Hepatocyte (in vitro differentiated cells): ENCODE measurements at regions not wholly inside any gene's neighbourhood (a gene's known extent, or its start where the extent isn't known, plus 50 kb on each side); places are given as distances from the start of the nearest gene placed in this dataset.
A peak's percentile ranks its signal among the peaks of the same experiment; 100 is the strongest.

Experiments used
- DNase-seq: peaks from one replicate; pipeline ENCODE4 v3.0.0-alpha.2; 2016; ENCODE audit warnings: low spot score
- H2AFZ ChIP-seq: fragments of 200-600 bp; sonication (generic); 2 replicates; pipeline ENCODE4 v1.6.0; 2016; ENCODE audit warnings: antibody characterized with exemption, mild to moderate bottlenecking
- H3K27ac ChIP-seq: fragments of 200-600 bp; sonication (generic); 2 replicates; pipeline ENCODE4 v1.5.1; 2016; ENCODE audit warnings: mild to moderate bottlenecking
- H3K27me3 ChIP-seq: fragments of 200-600 bp; sonication (generic); 2 replicates; pipeline ENCODE4 v1.6.1; 2016
- H3K36me3 ChIP-seq: fragments of 200-600 bp; sonication (generic); replicated peaks from 2 replicates; pipeline ENCODE4 v1.5.1; 2016; ENCODE audit warnings: low read depth; ENCODE audit not compliant: insufficient read depth
- H3K4me1 ChIP-seq: fragments of 200-600 bp; sonication (generic); 2 replicates; pipeline ENCODE4 v1.5.1; 2016; ENCODE audit warnings: mild to moderate bottlenecking, moderate library complexity; ENCODE audit not compliant: insufficient read depth
- H3K4me2 ChIP-seq: fragments of 200-600 bp; sonication (generic); 2 replicates; pipeline ENCODE4 v1.6.0; 2016
- H3K4me3 ChIP-seq: fragments of 200-600 bp; sonication (generic); 2 replicates; pipeline ENCODE4 v1.5.1; 2016; ENCODE audit warnings: mild to moderate bottlenecking
- H3K79me2 ChIP-seq: fragments of 200-600 bp; sonication (generic); 2 replicates; pipeline ENCODE4 v1.6.0; 2017; ENCODE audit warnings: mild to moderate bottlenecking
- H3K9me2 ChIP-seq: fragments of 200-600 bp; sonication (generic); replicated peaks from 2 replicates; pipeline ENCODE4 v1.6.0; 2017; ENCODE audit warnings: mild to moderate bottlenecking; ENCODE audit not compliant: insufficient read depth
- H3K9me3 ChIP-seq: fragments of 200-600 bp; sonication (generic); 2 replicates; pipeline ENCODE4 v1.5.1; 2016; ENCODE audit warnings: low read depth, mild to moderate bottlenecking
- H4K20me1 ChIP-seq: fragments of 200-600 bp; sonication (generic); 2 replicates; pipeline ENCODE4 v1.6.0; 2016; ENCODE audit warnings: mild to moderate bottlenecking; ENCODE audit not compliant: insufficient read depth, poor library complexity, severe bottlenecking
- CTCF ChIP-seq: fragments of 200-600 bp; sonication (generic); IDR thresholded peaks from 2 replicates; pipeline ENCODE4 v1.5.1; 2016; ENCODE audit warnings: antibody characterized with exemption, mild to moderate bottlenecking; ENCODE audit not compliant: poor library complexity
- EZH2 ChIP-seq: fragments of 200-600 bp; sonication (generic); IDR thresholded peaks from 2 replicates; pipeline ENCODE4 v1.6.1; 2016; ENCODE audit warnings: antibody characterized with exemption, mild to moderate bottlenecking, borderline replicate concordance
- EZH2phosphoT487 ChIP-seq: fragments of 200-600 bp; sonication (generic); IDR thresholded peaks from one replicate; pipeline ENCODE4 v1.6.1; 2018; ENCODE audit warnings: antibody characterized with exemption, mild to moderate bottlenecking, low read depth, moderate library complexity; ENCODE audit not compliant: unreplicated experiment, severe bottlenecking
- WGBS: methylation state at CpG from one replicate; pipeline ENCODE4 v1.1.6; 2016; ENCODE audit warnings: low lambda C conversion rate; ENCODE audit errors: missing lambda C conversion rate; 5-methylcytosine and 5-hydroxymethylcytosine counted together

- no peak for DNase-seq
- WGBS: 79% methylated on average over 1 of the region's 1 CpG
- TF ChIP-seq CTCF: no peak
- no peak for TF ChIP-seq EZH2phosphoT487
- no peak for TF ChIP-seq EZH2
- H3K9me2 ChIP-seq: no peaks in the 10 kb centered on the region
- H3K4me1 ChIP-seq: peaks cover 7% of the 10 kb centered on the region
- no peaks in the 10 kb centered on the region for H3K9me3 ChIP-seq
- no peak overlapping the region for H3K4me2 ChIP-seq
- H3K27ac ChIP-seq: peak overlapping the region; percentile 18
- H3K27me3 ChIP-seq: no peaks in the 10 kb centered on the region
- H3K79me2 ChIP-seq: no peaks in the 10 kb centered on the region
- H3K4me3 ChIP-seq: no peak overlapping the region
- no peaks in the 10 kb centered on the region for H3K36me3 ChIP-seq
- no peak overlapping the region for H2AFZ ChIP-seq
- no peaks in the 10 kb centered on the region for H4K20me1 ChIP-seq
These were observed 409.6 kb upstream of the PKN2 start for GRCh38 chr1:88274431-88274830.

- H3K27me3 ChIP-seq: no peaks in the 10 kb centered on the region
- TF ChIP-seq EZH2 (no peak), EZH2phosphoT487 (no peak), CTCF (no peak)
- H3K9me2 ChIP-seq: no peaks in the 10 kb centered on the region
- no peak for DNase-seq
- no peaks in the 10 kb centered on the region for H3K79me2 ChIP-seq
- H3K4me3 ChIP-seq: no peak overlapping the region
- WGBS: 92% methylated on average over 3 of the region's 3 CpGs
- H3K9me3 ChIP-seq: no peaks in the 10 kb centered on the region
- no peaks in the 10 kb centered on the region for H3K36me3 ChIP-seq
- H3K4me1 ChIP-seq: peaks cover 7% of the 10 kb centered on the region
- no peak overlapping the region for H3K4me2 ChIP-seq
- peak overlapping the region; percentile 18 for H3K27ac ChIP-seq
- H4K20me1 ChIP-seq: no peaks in the 10 kb centered on the region
- no peak overlapping the region for H2AFZ ChIP-seq
These were observed 408.7 kb upstream of the PKN2 start for GRCh38 chr1:88275259-88275862.

GRCh38 chr1:88276163-88276562 lies 407.9 kb upstream of the PKN2 start:
- Histone ChIP-seq H3K27ac (peak overlapping the region; percentile 24), H3K4me1 (peaks cover 7% of the 10 kb centered on the region), H3K9me2 (no peaks in the 10 kb centered on the region), H2AFZ (no peak overlapping the region), H3K4me2 (peak overlapping the region; percentile 5), H3K27me3 (no peaks in the 10 kb centered on the region), H3K9me3 (no peaks in the 10 kb centered on the region), H3K36me3 (no peaks in the 10 kb centered on the region), H3K4me3 (no peak overlapping the region), H4K20me1 (no peaks in the 10 kb centered on the region), H3K79me2 (no peaks in the 10 kb centered on the region)
- DNase-seq: no peak
- WGBS: 56% methylated on average over 4 of the region's 4 CpGs
- TF ChIP-seq EZH2: no peak
- TF ChIP-seq CTCF: no peak
- TF ChIP-seq EZH2phosphoT487: no peak

GRCh38 chr1:88284066-88284465 lies 400.0 kb upstream of the PKN2 start:
- Histone ChIP-seq H3K36me3 (no peaks in the 10 kb centered on the region), H3K9me3 (no peaks in the 10 kb centered on the region), H3K4me3 (no peak overlapping the region), H3K4me2 (no peak overlapping the region), H4K20me1 (no peaks in the 10 kb centered on the region), H3K27me3 (no peaks in the 10 kb centered on the region), H3K4me1 (no peaks in the 10 kb centered on the region), H3K79me2 (no peaks in the 10 kb centered on the region), H2AFZ (no peak overlapping the region), H3K9me2 (no peaks in the 10 kb centered on the region), H3K27ac (no peak overlapping the region)
- TF ChIP-seq EZH2phosphoT487 (no peak), EZH2 (no peak), CTCF (no peak)
- 79% methylated on average over 2 of the region's 2 CpGs for WGBS
- no peak for DNase-seq
